GM18502 (cell line): ENCODE measurements at regions not wholly inside any gene's neighbourhood (a gene's known extent, or its start where the extent isn't known, plus 50 kb on each side); places are given as distances from the start of the nearest gene placed in this dataset.
"Not testable (repeated sequence)": the region's sequence is repeated elsewhere in the genome, so short reads cannot be mapped to it uniquely, and the experiment has no call there.

Experiments used
- ATAC-seq: cut with Tn5 transposase; IDR thresholded peaks from one replicate; pipeline ENCODE4 v1.9.1; 2021; ENCODE audit warnings: mild to moderate bottlenecking; ENCODE audit not compliant: unreplicated experiment, poor library complexity

- no peak for ATAC-seq
Measured at GRCh38 chr14:28820677-28821076, 54.1 kb downstream of the FOXG1 start.

- no peak for ATAC-seq
Measured at GRCh38 chr14:28821993-28822392, 55.4 kb downstream of the FOXG1 start.

DNA sequence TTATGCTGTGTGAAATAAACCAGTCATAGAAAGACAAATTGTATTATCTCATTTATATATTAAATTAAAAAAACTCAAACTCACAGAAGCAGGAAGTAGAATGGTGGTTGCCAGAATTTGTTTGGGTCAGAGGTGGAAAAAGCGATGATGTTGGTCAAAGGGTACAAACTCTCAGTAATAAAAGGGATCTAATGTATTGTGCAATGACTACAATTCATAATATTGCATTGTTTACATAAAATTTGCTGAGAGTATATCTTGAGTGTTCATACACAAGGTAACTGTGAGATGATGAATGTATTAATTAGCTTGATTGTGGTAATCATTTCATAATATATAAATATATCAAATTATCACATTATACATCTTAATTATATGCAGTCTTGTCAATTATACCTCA lies 56.7 kb downstream of the FOXG1 start:
- no peak for ATAC-seq

DNA sequence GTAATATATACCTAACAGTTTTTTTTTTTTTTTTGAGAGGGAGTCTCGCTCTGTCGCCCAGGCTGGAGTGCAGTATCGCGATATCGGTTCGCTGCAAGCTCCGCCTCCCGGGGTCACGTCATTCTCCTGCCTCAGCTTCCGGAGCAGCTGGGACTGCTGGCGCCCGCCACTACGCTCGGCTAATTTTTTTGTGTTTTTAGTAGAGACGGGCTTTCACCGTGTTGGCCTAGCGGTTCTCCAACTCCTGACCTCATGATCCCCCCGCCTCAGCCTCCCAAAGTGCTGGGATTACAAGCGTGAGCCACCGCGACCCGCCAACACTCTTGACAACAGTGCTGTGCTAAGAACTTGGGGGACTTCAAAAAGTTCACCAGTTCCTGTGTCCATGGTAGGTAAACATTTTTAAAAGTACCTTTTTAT lies 63.5 kb downstream of the FOXG1 start:
- ATAC-seq, result no peak

DNA sequence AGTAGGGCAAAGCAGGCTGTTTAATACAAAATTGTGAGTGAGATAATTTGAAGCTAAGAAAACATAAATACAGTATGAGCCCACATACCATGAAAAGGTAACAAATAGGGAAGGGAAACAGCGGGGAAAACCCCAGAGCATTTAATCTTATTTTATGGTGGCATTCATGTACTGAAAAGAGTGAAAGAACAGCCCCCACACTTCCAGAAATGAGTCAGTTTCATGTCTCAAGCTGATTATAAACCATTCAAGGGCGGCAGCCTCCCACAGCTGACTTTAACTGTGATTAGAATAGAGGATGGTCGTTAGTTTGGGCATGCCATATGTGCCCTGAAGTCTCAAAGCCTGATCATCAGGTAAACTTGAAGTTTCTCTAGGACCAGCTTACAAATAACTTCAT lies 64.5 kb downstream of the FOXG1 start:
- ATAC-seq, result peak; percentile 99

DNA sequence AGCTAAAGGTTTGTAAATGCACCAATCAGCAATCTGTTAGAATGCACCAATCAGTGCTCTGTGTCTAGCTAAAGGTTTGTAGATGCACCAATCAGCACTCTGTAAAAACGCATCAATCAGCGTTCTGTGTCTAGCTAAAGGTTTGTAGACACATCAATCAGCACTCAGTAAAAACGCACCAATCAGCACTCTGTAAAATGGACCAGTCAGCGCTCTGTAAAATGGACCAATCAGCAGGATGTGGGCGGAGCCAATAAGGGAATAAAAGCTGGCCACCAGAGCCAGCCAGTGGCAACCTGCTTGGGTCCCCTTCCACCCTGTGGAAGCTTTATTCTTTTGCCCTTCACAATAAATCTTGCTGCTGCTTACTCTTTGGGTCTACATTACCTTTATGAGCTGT lies 76.0 kb downstream of the FOXG1 start:
- ATAC-seq, result not testable (repeated sequence)

- ATAC-seq, result no peak
Measured at GRCh38 chr14:28867571-28867970, 101.0 kb downstream of the FOXG1 start.

GRCh38 chr14:28870033-28870564 lies 103.5 kb downstream of the FOXG1 start:
- ATAC-seq, result no peak

DNA sequence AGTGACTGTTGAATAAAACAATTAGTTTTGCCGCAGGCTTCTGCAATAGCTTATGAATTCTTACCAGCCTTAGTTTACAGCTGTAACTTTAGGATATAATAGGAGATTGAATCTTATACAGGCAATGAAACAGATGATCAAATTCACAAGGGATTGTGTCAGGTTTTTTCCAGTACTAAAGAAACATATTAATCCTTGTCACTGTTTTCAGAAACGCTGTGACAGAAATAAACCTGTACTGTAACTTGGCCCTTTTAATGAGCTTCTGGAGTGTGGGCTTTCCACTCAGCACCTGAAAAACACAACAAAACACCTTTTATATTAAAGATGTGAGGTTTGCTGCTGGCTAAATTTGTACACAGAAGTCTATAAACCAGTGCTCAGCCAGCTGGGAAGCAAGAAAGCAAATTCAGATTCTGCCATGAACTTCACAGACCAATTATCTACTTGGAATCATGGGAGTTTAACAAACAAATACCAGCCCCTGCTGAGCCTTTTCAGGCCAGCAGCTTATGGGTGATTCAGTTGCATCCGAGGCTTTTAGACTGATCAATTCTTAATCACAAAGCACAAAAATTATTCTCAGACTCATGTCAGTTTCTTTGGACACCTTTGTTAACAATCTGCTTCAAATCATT lies 109.5 kb downstream of the FOXG1 start:
- no peak for ATAC-seq

- ATAC-seq, result no peak
Measured at GRCh38 chr14:28876572-28876945, 110.0 kb downstream of the FOXG1 start.

GRCh38 chr14:28877923-28878322 lies 111.3 kb downstream of the FOXG1 start:
- ATAC-seq, result no peak

- no peak for ATAC-seq
Measured at GRCh38 chr14:28879573-28879996, 113.0 kb downstream of the FOXG1 start.

- no peak for ATAC-seq
Measured at GRCh38 chr14:28886940-28887339, 120.4 kb downstream of the FOXG1 start.

GRCh38 chr14:28895389-28895788 lies 128.8 kb downstream of the FOXG1 start:
- ATAC-seq, result no peak

DNA sequence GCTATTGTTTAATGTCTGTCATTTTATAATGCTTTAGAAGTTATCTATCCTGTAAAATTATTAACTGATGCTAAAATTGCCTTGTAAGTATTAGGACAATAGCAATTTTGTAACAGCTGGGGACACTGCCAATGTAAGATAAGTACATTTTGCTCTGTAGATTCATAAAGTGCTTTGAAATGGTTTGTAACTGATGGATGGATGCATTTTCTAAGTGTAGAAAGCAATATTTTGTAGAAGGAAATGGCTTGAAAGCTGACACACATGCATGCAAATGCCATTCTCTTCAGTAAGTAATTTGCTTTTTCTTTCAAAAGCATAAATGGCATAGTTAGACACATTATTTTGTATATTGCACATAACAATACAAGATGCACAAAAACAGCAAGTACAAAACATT lies 129.8 kb downstream of the FOXG1 start:
- no peak for ATAC-seq

GRCh38 chr14:28901631-28902030 lies 135.0 kb downstream of the FOXG1 start:
- ATAC-seq, result no peak

GRCh38 chr14:28902930-28903329 lies 136.3 kb downstream of the FOXG1 start:
- no peak for ATAC-seq

DNA sequence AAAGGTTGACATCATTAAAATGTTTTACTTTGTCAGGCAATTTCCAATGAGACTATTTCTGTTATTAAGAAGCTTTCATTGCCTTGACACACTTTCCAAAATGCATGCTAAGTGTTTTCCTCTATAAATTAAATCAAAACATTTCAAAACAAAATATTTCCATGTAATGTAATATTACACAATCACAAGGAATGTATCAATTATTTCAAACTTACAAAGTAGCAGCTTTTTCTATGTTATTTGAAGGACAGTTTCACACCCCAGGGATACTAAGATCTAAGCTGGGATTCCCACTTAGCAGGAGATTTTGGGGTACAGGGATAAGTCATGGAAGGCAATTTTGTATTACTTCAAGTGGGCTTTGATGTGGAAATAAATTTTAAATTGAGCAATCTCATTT lies 144.9 kb downstream of the FOXG1 start:
- ATAC-seq, result no peak

DNA sequence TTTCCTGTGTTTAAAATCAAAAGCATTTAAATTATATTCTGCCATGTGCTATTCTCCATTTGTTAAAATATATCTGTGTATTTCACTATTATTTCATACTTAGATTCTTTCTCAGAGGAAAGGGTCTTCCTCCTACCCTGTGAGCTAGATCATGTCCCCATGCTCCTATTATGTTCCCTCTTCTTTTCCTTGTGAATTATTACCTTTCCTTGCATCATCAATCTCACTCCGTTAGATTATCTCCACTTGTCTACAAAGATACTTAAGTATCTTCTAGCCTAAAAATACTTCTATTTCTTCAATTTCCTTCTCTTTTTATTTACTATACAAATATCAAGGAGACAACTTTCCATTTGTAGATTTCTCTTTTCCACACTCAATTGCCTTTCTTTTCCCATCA lies 146.5 kb downstream of the FOXG1 start:
- no peak for ATAC-seq

DNA sequence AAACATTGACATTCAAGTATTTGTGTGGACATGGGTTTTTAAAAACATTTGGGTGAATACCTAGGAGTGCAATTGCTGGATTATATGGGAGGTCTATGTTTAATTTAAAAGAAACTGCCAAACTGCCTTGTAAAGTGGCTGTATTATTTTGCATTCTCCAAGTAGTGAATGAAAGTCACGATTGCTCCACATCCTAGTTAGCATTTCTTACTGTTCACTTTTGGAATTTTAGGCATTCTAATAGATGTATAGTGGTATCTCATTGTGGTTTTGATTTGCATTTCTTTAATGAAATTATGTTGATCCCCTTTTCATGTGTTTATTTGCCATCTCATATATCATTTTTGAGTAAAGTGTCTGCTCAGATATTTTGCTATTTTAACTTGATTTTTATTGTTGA lies 159.5 kb downstream of the FOXG1 start:
- no peak for ATAC-seq

- ATAC-seq, result no peak
Measured at GRCh38 chr14:28931999-28932398, 165.4 kb downstream of the FOXG1 start.

GRCh38 chr14:28936601-28937000 lies 170.0 kb downstream of the FOXG1 start:
- ATAC-seq, result no peak

- no peak for ATAC-seq
Measured at GRCh38 chr14:28941758-28942157, 175.2 kb downstream of the FOXG1 start.
